ENCODE measurements at regions not wholly inside any gene's neighbourhood (a gene's known extent, or its start where the extent isn't known, plus 50 kb on each side); places are given as distances from the start of the nearest gene placed in this dataset.

DNA sequence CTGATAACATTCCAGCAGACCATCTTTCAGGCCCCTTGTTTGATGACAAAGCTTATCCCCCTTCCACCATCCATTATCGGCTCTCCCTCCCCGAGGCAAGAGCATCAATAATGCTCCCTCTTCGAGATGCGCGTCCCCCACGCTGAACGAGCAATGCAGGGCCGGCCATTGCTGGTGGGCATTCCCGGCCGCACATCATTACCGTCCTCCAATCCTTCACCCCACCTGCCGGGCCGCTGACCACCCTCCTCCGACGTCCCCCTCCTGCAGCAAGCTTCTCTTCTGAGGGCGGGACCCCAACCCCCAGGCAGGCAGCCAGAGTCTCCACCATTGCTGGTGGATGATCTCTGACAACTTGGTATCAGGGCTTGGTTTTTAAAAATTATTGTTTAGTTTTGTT, 208.6 kb downstream of the SMAD2 start:
- TF ChIP-seq, protein P1, sequence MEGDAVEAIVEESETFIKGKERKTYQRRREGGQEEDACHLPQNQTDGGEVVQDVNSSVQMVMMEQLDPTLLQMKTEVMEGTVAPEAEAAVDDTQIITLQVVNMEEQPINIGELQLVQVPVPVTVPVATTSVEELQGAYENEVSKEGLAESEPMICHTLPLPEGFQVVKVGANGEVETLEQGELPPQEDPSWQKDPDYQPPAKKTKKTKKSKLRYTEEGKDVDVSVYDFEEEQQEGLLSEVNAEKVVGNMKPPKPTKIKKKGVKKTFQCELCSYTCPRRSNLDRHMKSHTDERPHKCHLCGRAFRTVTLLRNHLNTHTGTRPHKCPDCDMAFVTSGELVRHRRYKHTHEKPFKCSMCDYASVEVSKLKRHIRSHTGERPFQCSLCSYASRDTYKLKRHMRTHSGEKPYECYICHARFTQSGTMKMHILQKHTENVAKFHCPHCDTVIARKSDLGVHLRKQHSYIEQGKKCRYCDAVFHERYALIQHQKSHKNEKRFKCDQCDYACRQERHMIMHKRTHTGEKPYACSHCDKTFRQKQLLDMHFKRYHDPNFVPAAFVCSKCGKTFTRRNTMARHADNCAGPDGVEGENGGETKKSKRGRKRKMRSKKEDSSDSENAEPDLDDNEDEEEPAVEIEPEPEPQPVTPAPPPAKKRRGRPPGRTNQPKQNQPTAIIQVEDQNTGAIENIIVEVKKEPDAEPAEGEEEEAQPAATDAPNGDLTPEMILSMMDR (IDR thresholded peaks at IDR 0.05; ENCODE audit: low read depth, low read length) = no peak
- TF ChIP-seq EZH2phosphoT487 (IDR thresholded peaks at IDR 0.05; ENCODE audit: low read depth) = no peak
